SJSA1 (cell line): ENCODE measurements at regions not wholly inside any gene's neighbourhood (a gene's known extent, or its start where the extent isn't known, plus 50 kb on each side); places are given as distances from the start of the nearest gene placed in this dataset.

Experiments used
- DNase-seq, 2 experiments: peaks; one replicate each; pipeline ENCODE4 v3.0.0-alpha.2; 2015 to 2020; ENCODE audit warnings: low spot score in 2 of 2, low read depth in 1 of 2
- H3K27ac ChIP-seq: fragments of 250-450 bp; sonication (Bioruptor Pico); 2 replicates; pipeline ENCODE4 v1.5.1; 2020; ENCODE audit warnings: mild to moderate bottlenecking, moderate library complexity
- H3K27me3 ChIP-seq: fragments of 250-450 bp; sonication (Bioruptor Pico); replicated peaks from 2 replicates; pipeline ENCODE4 v1.5.1; 2020; ENCODE audit warnings: mild to moderate bottlenecking, moderate library complexity
- H3K36me3 ChIP-seq: fragments of 250-450 bp; sonication (Bioruptor Pico); 2 replicates; pipeline ENCODE4 v1.5.1; 2020; ENCODE audit warnings: mild to moderate bottlenecking
- H3K4me1 ChIP-seq: fragments of 250-450 bp; sonication (Bioruptor Pico); replicated peaks from 2 replicates; pipeline ENCODE4 v1.6.1; 2021; ENCODE audit warnings: mild to moderate bottlenecking
- H3K4me3 ChIP-seq: fragments of 250-450 bp; sonication (Bioruptor Pico); 2 replicates; pipeline ENCODE4 v1.5.1; 2020; ENCODE audit warnings: mild to moderate bottlenecking
- H3K9me3 ChIP-seq: fragments of 250-450 bp; sonication (Bioruptor Pico); replicated peaks from 2 replicates; pipeline ENCODE4 v1.5.1; 2020; ENCODE audit warnings: mild to moderate bottlenecking

DNA sequence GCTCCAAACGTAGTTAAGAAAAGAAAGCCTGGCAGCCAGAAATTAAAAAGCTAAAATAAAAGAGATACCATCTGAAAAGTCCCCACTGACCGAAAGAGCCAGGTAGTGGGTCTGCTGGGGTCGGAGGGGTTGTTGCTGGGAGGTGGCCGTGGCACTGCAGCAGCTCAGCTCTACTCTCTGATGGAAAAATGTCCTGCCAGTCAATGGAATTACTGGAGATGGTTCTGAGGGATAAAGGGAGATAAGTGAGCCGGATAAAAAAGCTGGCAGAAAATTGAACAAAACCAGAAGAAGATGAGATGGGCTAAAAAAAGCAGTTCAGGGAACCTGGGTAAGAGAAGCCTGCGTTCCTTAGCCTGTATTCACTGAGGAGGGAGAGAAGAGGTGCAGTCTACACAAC lies 202.8 kb downstream of the SREK1 start:
- DNase-seq = no peak
- no peak overlapping the region for H3K27ac ChIP-seq
- H3K4me1 ChIP-seq = no peaks in the 10 kb centered on the region
- peaks cover 8% of the 10 kb centered on the region; the same call in 1 of the 2 replicates for H3K27me3 ChIP-seq
- H3K9me3 ChIP-seq = no peaks in the 10 kb centered on the region
- no peak overlapping the region for H3K4me3 ChIP-seq
- H3K36me3 ChIP-seq = no peaks in the 10 kb centered on the region

DNA sequence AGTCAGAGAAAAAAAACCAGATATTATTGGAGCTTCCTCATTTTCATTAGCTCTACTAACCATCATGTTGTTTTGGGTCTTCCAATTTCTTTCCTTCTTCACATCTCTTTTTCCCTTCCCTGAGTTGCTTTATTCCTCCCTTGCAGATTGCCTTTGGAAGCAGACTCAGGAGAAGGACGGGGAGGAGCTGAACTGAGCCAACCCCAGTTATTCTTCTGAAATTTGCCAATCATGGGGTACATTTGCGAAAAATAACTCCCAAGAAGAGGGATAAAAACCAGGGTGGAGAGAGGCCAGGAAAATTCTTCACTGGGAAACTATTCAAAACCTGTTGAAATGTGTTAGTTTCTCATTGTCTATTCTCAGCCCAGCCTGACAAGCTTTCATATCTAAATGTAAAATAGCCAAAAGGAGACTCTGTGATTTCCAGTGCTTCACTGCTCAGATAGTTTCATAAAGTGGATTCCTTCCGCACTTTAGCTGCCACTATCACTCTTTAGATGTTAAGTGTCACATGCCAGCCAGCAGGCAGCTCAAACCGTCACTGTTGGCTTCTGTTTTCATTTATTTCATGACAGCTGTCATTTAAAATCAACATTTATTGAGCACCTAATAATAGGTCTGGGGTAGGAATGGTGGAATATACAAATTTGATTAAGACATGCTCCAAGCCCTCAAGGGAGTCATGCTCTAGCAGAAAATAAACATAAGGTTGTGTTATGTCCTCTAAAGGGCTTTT lies 204.5 kb downstream of the SREK1 start:
- Histone ChIP-seq H3K9me3 (no peaks in the 10 kb centered on the region), H3K36me3 (no peaks in the 10 kb centered on the region), H3K27ac (no peak overlapping the region), H3K4me1 (no peaks in the 10 kb centered on the region), H3K4me3 (no peak overlapping the region), H3K27me3 (peaks cover 8% of the 10 kb centered on the region; the same call in 1 of the 2 replicates)
- DNase-seq = no peak

DNA sequence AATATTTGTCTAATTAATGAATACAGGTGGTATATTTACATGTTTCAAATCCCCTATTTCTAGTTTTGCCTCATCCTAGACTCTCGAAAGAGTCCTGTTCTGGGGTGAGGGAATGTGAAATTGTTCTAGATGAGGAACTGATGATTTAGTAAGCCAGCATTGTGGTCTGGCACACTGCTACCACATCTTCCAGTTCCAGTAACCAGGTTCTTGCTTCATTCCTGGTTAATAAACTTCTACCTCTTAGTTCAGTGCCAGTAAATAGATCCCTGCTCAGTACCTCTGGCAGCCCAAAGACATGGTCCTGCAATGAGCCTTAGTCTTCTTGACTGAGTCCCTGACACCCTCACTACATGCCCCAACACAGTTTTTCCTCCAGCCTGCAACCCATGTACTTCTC lies 207.7 kb downstream of the SREK1 start:
- no peak for DNase-seq
- no peaks in the 10 kb centered on the region for H3K9me3 ChIP-seq

GRCh38 chr5:66353186-66353585 lies 209.1 kb downstream of the SREK1 start:
- H3K36me3 ChIP-seq = no peaks in the 10 kb centered on the region
- H3K27me3 ChIP-seq = no peaks in the 10 kb centered on the region; the same call in 1 of the 2 replicates
- no peaks in the 10 kb centered on the region for H3K9me3 ChIP-seq
- H3K4me1 ChIP-seq = peaks cover 28% of the 10 kb centered on the region
- no peak for DNase-seq
- H3K4me3 ChIP-seq = no peak overlapping the region
- no peak overlapping the region for H3K27ac ChIP-seq

More for the DNA sequence above, 207.7 kb downstream of the SREK1 start:
- no peaks in the 10 kb centered on the region; the same call in 1 of the 2 replicates for H3K27me3 ChIP-seq
- H3K4me1 ChIP-seq = peaks cover 17% of the 10 kb centered on the region
- H3K4me3 ChIP-seq = no peak overlapping the region
- no peaks in the 10 kb centered on the region for H3K36me3 ChIP-seq
- H3K27ac ChIP-seq = no peak overlapping the region

DNA sequence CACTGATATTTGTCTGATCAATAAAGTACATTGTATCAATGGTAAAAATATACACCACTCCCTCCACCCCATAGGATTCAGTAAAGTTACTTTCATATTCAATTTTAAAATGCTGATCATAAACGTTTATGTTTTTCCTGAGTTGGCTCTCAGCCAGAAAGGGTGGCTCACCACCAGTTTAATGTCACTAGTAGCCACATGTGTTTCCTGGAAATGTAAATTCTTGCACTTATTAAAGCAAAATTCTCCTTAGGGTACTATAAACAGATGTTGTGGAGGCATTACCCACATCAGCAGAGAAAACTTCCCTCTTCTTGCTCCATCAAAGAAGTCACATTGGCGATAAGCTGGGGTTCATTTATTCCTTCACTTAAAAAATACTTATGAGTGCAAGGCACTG lies 210.3 kb downstream of the SREK1 start:
- Histone ChIP-seq H3K9me3 (no peaks in the 10 kb centered on the region), H3K27me3 (no peaks in the 10 kb centered on the region), H3K36me3 (no peaks in the 10 kb centered on the region), H3K4me1 (peaks cover 28% of the 10 kb centered on the region), H3K4me3 (no peak overlapping the region), H3K27ac (no peak overlapping the region)
- no peak for DNase-seq

- Histone ChIP-seq H3K36me3 (no peaks in the 10 kb centered on the region), H3K9me3 (no peaks in the 10 kb centered on the region), H3K27ac (peak overlapping the region; percentile 47), H3K27me3 (no peaks in the 10 kb centered on the region), H3K4me1 (peaks cover 28% of the 10 kb centered on the region), H3K4me3 (no peak overlapping the region)
- DNase-seq = peak in 1 of 2 experiments; percentile 56
Observed at GRCh38 chr5:66356011-66356565, 212.0 kb downstream of the SREK1 start.

DNA sequence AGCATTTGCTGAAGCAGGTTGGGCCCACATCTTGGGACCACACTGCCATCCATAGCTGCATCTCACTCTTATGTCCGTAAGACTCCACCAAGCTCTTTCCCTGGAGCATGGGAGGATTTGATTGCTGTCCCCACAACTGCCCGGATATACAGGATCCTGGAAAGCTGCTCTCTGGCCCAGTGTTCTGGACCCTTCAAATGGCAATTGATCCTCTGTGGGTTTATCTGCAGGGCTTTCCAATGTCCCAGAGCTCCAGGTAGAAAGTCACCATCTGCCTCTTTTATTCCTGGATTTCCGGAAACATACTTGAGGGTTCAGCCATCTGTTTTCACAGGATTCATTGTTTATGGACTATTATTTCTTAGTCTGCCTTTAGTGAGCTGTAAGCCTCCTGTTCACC lies 214.6 kb downstream of the SREK1 start:
- H3K4me3 ChIP-seq = no peak overlapping the region
- H3K27me3 ChIP-seq = peaks cover 3% of the 10 kb centered on the region; the same call in 1 of the 2 replicates
- DNase-seq = peak in 1 of 2 experiments; percentile 5
- H3K36me3 ChIP-seq = no peaks in the 10 kb centered on the region
- H3K4me1 ChIP-seq = peaks cover 28% of the 10 kb centered on the region
- no peaks in the 10 kb centered on the region for H3K9me3 ChIP-seq
- H3K27ac ChIP-seq = no peak overlapping the region

DNA sequence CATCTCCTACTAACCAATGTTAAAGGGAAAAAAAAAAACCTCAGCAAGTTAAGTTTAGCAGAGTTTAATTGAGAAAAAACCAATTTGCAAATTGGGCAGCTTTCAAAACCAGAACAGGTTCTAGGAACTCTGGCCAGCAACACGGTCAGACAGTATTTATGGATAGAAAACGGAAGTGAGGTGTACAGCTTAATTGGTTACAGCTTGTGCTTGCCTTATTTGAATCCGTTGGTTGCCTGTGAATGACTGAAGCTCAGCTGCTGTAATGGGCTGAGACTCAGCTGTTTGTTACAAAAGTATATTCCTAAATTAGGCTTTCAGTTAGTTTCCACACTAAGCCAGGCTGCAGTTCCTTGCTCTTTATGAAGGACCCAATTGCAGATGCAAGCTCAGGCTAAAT lies 217.0 kb downstream of the SREK1 start:
- no peaks in the 10 kb centered on the region for H3K36me3 ChIP-seq
- peaks cover 7% of the 10 kb centered on the region; the same call in 1 of the 2 replicates for H3K27me3 ChIP-seq

GRCh38 chr5:66362046-66362445 lies 217.9 kb downstream of the SREK1 start:
- Histone ChIP-seq H3K4me3 (no peak overlapping the region), H3K27ac (no peak overlapping the region), H3K9me3 (no peaks in the 10 kb centered on the region), H3K4me1 (peaks cover 9% of the 10 kb centered on the region), H3K36me3 (no peaks in the 10 kb centered on the region), H3K27me3 (peaks cover 7% of the 10 kb centered on the region; the same call in 1 of the 2 replicates)
- no peak for DNase-seq

More for the DNA sequence above, 217.0 kb downstream of the SREK1 start:
- DNase-seq = no peak
- no peak overlapping the region for H3K4me3 ChIP-seq
- H3K9me3 ChIP-seq = no peaks in the 10 kb centered on the region
- no peak overlapping the region for H3K27ac ChIP-seq
- H3K4me1 ChIP-seq = peaks cover 17% of the 10 kb centered on the region

DNA sequence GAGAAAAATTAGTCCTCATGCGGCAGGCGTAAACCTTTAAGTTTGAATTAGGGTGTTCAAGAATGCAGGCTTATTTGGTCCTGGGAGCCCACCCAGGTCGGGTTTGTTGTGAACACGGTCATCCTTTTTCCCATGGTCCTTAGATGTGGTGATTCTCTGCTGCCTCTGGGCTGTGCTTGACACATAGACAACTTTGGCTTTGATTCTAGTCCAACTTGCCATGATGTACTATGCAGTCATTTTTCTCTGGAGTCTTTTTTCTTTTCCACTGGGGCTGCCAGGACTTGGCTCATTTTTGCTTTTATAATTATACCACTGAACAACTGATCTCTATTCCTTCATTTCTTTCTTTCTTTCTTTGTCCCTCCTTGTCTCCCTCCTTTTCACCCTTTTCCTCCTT lies 218.6 kb downstream of the SREK1 start:
- Histone ChIP-seq H3K4me1 (peaks cover 2% of the 10 kb centered on the region), H3K4me3 (no peak overlapping the region), H3K9me3 (no peaks in the 10 kb centered on the region), H3K36me3 (no peaks in the 10 kb centered on the region), H3K27me3 (peaks cover 7% of the 10 kb centered on the region; the same call in 1 of the 2 replicates), H3K27ac (no peak overlapping the region)
- DNase-seq = no peak

GRCh38 chr5:66363097-66363496 lies 219.0 kb downstream of the SREK1 start:
- Histone ChIP-seq H3K27me3 (peaks cover 7% of the 10 kb centered on the region; the same call in 1 of the 2 replicates), H3K36me3 (no peaks in the 10 kb centered on the region), H3K27ac (no peak overlapping the region), H3K4me1 (no peaks in the 10 kb centered on the region; the same call in 1 of the 2 replicates), H3K9me3 (no peaks in the 10 kb centered on the region), H3K4me3 (no peak overlapping the region)
- no peak for DNase-seq

- Histone ChIP-seq H3K4me3 (no peak overlapping the region), H3K27me3 (peaks cover 7% of the 10 kb centered on the region; the same call in 1 of the 2 replicates), H3K36me3 (no peaks in the 10 kb centered on the region), H3K4me1 (no peaks in the 10 kb centered on the region; the same call in 1 of the 2 replicates), H3K9me3 (no peaks in the 10 kb centered on the region), H3K27ac (no peak overlapping the region)
- DNase-seq = no peak
Observed at GRCh38 chr5:66364186-66364585, 220.1 kb downstream of the SREK1 start.

DNA sequence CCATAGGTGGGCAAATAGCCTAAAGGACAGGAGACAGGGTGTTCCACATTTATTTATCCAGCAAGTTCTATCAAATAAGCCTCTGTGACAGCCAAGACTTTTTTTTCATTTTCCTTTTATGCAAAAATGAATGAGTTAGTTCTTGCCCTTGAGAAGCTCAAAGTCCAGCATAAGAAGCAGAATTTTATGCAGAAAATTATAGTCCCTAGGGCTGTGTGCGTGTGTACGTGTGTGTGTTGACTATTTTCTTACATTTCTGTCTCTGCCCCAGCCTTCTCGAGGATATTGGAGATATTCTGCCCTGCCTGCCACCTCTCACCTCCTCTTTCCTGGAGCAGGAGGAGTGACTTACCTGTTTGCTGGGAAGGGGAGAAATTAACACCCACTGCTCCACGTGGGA lies 221.9 kb downstream of the SREK1 start:
- DNase-seq = no peak
- H3K9me3 ChIP-seq = no peaks in the 10 kb centered on the region
- no peak overlapping the region for H3K4me3 ChIP-seq
- no peaks in the 10 kb centered on the region for H3K36me3 ChIP-seq
- H3K27me3 ChIP-seq = peaks cover 7% of the 10 kb centered on the region; the same call in 1 of the 2 replicates
- no peak overlapping the region for H3K27ac ChIP-seq
- H3K4me1 ChIP-seq = no peaks in the 10 kb centered on the region; the same call in 1 of the 2 replicates

GRCh38 chr5:66367814-66368541 lies 223.9 kb downstream of the SREK1 start:
- Histone ChIP-seq H3K27ac (no peak overlapping the region), H3K9me3 (no peaks in the 10 kb centered on the region), H3K4me3 (no peak overlapping the region), H3K27me3 (peaks cover 4% of the 10 kb centered on the region; the same call in 1 of the 2 replicates), H3K36me3 (no peaks in the 10 kb centered on the region), H3K4me1 (no peaks in the 10 kb centered on the region)
- no peak for DNase-seq
